Inferior parietal cortex (tissue), 1 donor: ENCODE measurements at regions not wholly inside any gene's neighbourhood (a gene's known extent, or its start where the extent isn't known, plus 50 kb on each side); places are given as distances from the start of the nearest gene placed in this dataset.
"Not testable (repeated sequence)": the region's sequence is repeated elsewhere in the genome, so short reads cannot be mapped to it uniquely, and the experiment has no call there.

Experiments
- DNase-seq: peaks from one replicate; pipeline ENCODE4 v3.0.0-alpha.2; 2016; ENCODE audit errors: extremely low spot score

DNA sequence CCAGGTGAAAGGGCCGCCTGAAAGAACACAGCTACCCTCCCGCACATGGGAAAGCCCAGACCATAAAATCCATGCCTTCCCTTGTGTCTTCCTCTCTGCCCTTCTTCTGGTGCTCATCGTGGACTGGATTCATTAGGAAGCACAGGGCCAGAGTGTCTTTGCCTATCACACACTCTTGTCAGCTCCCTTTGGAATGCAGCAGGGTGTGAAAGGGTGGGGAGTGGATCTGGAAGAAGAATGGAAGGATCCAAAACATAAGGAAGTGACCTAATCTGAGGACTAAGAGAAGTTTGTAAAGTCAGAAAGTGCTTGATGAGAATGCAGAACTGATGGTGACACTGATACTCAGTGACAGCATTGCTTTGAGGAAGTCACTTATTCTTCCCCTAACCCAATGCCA is 1147.3 kb upstream of the GOT2 start:
- DNase-seq: no peak

DNA sequence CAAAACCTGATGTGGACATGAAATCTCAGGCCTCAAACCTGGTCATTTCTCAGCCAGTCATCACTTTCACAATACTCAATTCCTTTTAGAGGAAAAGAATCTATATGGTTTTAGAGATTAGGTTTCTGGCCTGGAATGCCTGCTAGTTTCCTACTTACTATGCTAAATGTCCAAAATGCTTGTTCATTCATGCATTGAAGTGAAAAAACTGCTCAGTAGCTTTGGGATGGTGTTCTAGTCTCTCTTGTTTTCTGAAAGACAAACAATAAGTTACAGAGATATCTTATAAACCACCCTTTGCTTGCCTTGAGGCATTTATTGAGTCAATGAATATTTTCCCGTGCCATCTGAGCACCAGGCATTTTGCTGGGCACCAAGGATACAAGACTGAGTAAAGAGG is 1146.5 kb upstream of the GOT2 start:
- no peak for DNase-seq

- DNase-seq: no peak
Observed at GRCh38 chr16:59878999-59879398, 1144.9 kb upstream of the GOT2 start.

GRCh38 chr16:59878479-59878878 is 1144.4 kb upstream of the GOT2 start:
- no peak for DNase-seq

DNA sequence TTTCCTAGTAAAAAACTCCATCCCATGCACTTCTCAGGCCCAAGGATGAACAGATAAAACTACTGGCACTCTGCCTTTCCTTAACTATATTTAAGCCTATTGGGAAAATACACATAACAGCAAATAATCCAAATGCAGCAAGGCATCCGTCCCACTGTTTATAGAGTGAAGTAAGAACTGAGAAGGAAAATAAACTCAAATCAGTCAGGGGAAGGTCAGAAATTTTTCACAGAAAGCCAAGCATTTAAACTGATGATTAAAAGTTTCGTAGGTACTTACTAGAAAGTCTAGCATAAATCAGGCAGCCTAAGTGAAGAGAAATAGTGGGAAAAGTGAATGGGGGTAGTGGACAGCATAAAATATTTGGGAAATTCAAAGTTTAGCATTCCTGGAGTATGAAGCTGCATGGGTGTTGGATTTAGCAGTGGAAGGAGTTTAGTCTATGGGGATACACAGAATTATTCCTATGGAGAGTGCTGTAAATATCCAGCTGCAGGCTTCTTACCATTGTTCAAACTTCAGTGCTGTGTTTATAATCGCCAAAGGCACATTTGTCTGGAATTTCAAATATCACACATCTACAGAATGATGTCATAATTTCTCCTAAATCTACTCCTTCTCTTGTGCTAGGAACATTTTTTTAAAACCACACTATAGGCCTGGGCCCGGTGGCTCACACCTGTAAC is 1131.0 kb upstream of the GOT2 start:
- DNase-seq: no peak

- DNase-seq: no peak
Observed at GRCh38 chr16:59859676-59860402, 1125.7 kb upstream of the GOT2 start.

DNA sequence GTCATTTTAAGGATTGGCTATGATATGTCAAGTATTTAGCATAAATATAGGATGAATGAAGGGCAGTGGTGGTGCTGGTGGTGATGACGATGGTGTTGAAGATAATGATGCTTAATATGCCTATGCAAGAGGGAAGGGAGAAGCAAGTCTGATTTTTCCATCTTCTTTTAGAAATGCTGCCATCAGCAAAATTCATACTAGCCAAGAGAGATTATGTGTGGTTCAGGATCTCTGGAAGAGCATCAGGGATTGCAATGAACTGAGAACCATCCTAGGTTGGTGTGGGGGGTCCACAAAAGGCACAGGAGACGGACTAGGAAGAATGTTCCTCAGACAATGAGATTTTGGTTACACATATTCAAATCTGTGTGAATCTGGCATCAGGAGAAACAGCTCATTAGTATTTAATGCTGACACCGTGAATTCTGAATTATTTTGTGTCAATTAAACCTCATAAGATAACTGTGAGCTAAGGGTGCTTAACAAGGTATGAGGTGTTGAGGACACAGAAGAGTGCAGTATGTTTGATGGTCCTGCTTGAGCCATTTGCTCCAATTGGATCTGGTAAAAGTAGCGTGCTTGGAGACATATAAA is 1120.8 kb upstream of the GOT2 start:
- no peak for DNase-seq

GRCh38 chr16:59849716-59850115 is 1115.6 kb upstream of the GOT2 start:
- no peak for DNase-seq

DNA sequence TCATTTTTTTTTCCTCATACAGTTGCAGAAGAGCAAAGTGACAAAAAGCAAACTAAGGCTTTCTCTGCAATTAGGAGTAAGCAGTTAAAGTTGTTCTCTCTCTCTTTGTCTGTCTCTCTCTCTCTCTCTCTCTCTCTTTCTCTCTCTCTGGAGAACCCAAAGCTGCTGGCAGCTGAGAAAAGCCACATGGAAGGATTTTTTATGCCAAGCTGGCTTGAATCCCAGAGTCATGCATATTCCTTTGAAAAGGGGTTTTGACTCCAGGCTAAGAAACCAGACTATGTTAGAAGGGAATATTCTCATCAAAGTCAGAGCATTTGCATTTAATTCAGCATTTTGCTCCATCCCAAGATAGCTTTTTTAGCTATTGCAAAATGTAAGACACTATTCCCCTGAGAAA is 1114.2 kb upstream of the GOT2 start:
- peak; percentile 74 for DNase-seq

GRCh38 chr16:59840169-59840568 is 1106.1 kb upstream of the GOT2 start:
- no peak for DNase-seq

- DNase-seq: no peak
Observed at GRCh38 chr16:59826767-59827166, 1092.7 kb upstream of the GOT2 start.

- not testable (repeated sequence) for DNase-seq
Observed at GRCh38 chr16:59809488-59809887, 1075.4 kb upstream of the GOT2 start.

DNA sequence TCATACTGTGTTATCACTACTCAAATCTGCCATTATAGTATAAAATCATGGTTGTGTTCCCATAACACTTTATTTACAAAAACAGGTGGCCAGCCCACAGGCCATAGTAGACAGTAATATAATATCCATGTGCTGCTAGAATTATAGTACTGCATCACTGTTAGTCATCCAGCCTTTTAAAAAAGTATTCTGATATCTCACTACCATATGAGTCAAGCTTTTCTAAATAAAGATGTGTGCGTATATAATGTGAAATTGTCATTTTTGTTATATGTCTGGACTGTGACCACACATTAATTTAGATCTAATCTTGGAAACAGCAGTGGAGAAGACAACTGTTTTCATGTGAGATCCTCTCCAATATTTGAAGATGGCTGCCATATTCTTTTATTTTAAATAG is 1049.1 kb upstream of the GOT2 start:
- DNase-seq: no peak

DNA sequence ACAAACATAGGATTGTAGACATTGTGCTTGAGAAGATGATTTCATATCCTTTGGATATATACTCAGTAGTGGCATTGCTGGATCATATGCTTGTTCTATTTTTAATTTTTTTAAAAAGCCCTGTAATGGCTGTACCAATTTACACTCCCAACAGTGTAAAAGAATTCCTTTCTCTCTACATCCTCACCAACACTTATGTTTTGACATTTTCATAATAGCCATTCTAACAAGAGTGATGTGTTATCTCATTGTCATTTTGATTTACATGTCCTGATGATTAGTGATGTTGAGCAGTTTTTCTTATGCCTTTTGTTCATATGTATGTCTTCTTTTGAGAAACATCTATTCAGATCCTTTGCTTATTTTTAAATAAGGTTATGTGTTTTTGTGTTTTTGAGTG is 1039.2 kb upstream of the GOT2 start:
- no peak for DNase-seq

DNA sequence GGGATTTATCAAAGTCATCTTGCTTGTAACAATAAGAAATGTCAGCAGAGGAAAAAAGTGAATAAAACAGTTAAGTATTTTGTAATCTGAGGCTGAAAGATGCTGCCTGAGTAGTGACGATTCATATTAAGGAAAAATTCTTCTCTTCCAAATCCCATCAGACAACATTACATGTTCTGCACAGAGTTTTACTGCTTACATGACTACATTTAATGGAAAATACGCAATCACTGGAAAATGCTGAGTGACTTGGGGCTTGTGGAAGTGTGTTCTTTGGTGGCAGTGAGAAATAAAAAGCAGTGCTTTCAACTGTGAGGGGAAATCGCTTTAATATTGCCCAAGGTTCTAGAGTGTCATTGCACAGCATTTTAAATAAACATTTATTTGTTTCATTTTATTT is 1025.2 kb upstream of the GOT2 start:
- DNase-seq: no peak

DNA sequence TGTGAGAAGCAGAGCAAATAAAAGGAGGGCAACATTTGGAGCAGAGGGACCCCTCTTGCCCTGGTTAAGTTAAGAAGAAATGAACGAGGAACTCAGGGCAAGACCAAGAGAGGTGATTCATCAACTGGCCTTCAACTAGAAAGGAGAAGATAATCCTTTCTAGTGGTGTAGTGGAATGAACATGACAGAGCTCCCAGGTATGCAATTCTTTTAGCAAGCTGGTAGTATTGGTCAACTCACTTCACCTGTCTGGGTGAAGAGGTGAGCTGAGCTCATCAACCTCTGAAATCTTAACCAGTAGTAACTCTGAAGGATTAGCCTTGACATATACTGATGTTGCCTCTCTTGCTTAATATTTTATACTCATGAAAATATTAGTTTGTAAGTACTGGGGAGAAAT is 1024.7 kb upstream of the GOT2 start:
- no peak for DNase-seq

- DNase-seq: no peak
Observed at GRCh38 chr16:59754854-59755253, 1020.7 kb upstream of the GOT2 start.

DNA sequence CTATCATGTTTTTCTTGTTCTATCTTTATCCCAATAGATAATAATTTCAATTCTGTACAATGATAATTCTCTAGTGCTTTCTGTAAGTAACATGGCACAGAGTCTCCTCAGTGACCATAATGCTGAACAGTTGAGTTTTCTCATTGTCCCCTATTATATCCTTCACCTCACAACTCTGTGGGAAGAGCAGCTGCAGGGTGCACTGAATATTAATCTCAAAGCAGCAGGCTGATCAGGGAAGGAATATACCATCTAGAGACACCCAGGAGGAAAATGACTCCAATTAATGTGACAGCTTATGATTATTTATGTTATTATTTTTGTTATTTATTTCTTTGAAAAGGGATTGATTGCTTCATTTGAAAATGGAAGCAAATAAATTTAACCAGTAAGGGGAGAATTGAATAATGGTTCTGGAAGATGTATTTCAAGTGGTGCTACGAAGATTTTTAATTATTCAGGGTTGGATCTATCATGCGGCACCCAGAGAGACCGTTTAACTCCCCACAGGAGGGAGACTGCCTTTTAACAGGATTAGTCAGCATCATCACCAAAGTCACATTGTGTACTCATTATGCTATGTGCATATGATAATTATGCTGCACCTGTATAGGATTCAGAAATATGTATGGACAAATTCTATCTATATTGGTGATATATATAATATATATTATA is 1015.7 kb upstream of the GOT2 start:
- DNase-seq: no peak

DNA sequence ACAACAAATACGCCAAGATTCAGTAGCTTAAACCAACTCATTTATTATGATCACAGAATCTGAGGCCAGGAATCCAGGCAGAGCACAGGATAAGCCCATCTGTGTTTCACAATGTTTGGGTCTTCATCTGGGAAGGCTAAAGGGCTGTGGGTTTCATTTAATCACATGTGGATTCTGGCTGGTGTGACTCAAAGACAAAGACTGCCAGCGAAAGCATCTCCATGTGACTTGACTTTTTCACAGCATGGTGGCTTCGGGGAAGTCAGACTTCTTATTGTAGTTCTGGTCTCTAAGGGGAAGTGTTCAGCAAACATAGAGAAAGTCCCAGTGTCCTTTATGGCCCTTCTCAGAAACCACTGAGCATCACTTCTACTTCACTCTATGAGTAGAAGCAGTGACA is 1014.4 kb upstream of the GOT2 start:
- no peak for DNase-seq

DNA sequence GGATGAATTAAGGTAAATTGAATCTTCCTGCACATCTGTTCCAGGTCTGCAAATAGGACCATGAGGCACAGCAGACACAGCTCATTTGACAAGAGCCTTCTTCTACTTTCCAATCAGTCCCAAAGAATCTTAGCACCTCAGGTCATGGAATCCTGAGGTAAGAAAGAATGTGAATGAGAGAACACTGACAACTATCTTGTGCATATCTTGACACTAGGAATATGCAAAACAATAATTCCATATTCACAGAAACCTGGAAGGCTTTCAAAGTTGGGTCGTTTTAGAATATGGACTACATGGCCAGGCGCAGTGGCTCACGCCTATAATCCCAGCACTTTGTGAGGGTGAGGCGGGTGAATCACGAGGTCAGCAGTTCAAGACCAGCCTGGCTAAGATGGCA is 1009.4 kb upstream of the GOT2 start:
- no peak for DNase-seq

DNA sequence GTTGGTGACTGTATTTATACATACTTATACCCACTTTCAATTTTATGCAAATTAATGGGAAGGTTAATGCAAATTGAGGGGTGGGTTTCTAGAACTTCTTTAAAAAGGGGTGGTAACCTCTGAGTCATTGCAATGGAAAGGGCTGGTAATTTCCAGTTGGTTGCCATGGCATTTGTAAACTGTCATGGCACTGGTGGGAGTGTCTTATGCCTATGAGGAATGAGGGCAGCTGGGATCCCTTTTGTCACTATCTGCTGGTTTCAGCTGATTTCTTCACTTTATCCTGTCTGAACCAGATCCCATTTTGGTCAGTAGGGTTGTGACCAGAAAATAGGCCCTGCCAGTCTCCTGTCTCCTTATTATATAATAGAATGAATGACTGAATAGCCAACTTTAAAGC is 1006.7 kb upstream of the GOT2 start:
- DNase-seq: no peak

- DNase-seq: no peak
Observed at GRCh38 chr16:59737274-59737673, 1003.2 kb upstream of the GOT2 start.

DNA sequence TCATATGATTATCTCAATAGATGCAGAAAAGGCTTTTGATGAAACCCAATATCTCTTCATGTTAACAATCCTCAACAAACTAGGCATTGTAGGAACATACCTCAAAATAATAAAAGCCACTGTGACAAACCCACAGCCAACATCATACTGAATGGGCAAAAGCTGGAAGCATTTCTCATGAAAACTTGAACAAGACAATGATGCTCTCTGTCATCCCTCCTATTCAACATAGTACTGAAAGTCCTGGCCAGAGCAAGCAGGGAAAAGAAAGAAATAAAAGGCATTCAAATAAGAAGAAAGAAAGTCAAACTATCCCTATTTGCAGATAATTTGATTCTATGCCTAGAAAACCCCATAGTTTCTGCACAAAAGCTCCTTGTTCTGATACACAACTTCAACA is 999.2 kb upstream of the GOT2 start:
- DNase-seq: peak; percentile 7
